GM12873 (cell line): ENCODE measurements at regions not wholly inside any gene's neighbourhood (a gene's known extent, or its start where the extent isn't known, plus 50 kb on each side); places are given as distances from the start of the nearest gene placed in this dataset.

Experiments used
- TF ChIP-seq, protein P1 (sequence below): IDR thresholded peaks from 2 replicates; pipeline ENCODE4 v1.5.1; 2012; ENCODE audit warnings: low read depth, mild to moderate bottlenecking, moderate library complexity, low read length, control low read depth; ENCODE audit not compliant: insufficient read depth; ENCODE audit errors: missing control alignments

DNA sequence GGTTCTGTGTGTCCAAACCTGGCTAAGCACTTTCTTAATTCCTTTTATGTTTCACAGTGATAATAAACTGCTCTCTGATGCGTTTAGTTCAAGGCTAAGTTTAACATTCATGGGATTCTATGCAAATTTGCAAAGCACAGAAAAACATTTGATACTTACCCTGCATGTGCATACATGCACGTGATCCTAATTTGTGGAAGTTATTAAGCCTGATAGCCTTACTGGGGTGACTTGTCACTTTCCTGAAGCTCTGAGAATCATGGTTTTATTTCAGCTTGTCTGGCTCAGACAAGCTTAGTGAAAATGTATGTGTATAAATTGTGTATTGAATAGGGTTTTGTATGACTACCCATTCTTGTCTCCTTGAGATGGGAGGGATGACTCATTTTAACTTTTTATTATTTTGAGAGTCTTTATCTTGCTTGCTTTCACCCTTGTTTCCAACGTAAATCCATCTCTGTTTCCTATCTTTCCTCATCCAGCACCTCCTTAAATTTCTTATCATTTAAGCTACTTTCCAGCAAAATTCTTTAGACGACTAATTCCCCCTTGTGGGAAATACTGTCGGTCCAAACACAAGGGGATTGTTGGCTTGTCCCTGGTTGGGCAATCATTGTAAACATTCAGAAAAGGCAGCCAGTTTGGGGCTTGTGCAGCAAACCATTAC lies 167.1 kb downstream of the C11orf91 start:
- TF ChIP-seq, protein P1, sequence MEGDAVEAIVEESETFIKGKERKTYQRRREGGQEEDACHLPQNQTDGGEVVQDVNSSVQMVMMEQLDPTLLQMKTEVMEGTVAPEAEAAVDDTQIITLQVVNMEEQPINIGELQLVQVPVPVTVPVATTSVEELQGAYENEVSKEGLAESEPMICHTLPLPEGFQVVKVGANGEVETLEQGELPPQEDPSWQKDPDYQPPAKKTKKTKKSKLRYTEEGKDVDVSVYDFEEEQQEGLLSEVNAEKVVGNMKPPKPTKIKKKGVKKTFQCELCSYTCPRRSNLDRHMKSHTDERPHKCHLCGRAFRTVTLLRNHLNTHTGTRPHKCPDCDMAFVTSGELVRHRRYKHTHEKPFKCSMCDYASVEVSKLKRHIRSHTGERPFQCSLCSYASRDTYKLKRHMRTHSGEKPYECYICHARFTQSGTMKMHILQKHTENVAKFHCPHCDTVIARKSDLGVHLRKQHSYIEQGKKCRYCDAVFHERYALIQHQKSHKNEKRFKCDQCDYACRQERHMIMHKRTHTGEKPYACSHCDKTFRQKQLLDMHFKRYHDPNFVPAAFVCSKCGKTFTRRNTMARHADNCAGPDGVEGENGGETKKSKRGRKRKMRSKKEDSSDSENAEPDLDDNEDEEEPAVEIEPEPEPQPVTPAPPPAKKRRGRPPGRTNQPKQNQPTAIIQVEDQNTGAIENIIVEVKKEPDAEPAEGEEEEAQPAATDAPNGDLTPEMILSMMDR: no peak

GRCh38 chr11:33532720-33533385 lies 167.8 kb downstream of the C11orf91 start:
- TF ChIP-seq, protein P1: no peak

- TF ChIP-seq, protein P1: peak; percentile 21
Observed at GRCh38 chr11:33532257-33532656, 168.4 kb downstream of the C11orf91 start.

DNA sequence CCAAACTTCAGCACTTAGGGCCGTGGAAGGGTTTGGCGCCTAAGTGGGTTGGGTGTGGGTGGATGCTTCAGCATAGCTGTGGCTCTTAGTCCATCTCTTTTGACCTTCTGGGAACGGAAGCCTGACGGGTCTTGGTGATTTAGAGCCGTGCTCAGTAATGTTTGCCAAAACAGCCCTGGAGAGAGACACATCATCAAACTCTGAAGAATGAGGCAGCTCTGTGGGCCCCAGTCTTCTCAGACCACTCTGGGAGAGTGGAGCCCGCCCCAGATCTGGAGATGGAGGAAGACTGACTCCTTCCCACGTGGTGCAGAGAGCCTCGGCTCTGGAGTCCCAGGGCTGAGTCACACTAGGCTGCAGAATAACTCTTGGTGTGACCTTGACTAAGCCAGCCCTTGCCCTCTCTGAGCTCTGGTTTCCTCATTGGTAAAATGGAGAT lies 168.9 kb downstream of the C11orf91 start:
- TF ChIP-seq, protein P1: no peak

GRCh38 chr11:33530815-33531214 lies 169.8 kb downstream of the C11orf91 start:
- TF ChIP-seq, protein P1: no peak

- TF ChIP-seq, protein P1: no peak
Observed at GRCh38 chr11:33529461-33529860, 171.2 kb downstream of the C11orf91 start.

- TF ChIP-seq, protein P1: no peak
Observed at GRCh38 chr11:33525789-33526188, 174.8 kb downstream of the C11orf91 start.
